H1 (cell line): ENCODE measurements at regions not wholly inside any gene's neighbourhood (a gene's known extent, or its start where the extent isn't known, plus 50 kb on each side); places are given as distances from the start of the nearest gene placed in this dataset.

Experiments used
- CTCF ChIA-PET: fragments of 300-600 bp; sonication (Branson Sonifier 250); formaldehyde crosslinking; loops from one replicate; lab custom pipeline; 2021; ENCODE audit not compliant: partially characterized antibody; lab: Charles Lee
- POLR2A ChIA-PET: fragments of 300-600 bp; sonication (Branson Sonifier 250); formaldehyde crosslinking; loops from one replicate; lab custom pipeline; 2021; ENCODE audit warnings: inconsistent platforms; ENCODE audit not compliant: partially characterized antibody; lab: Charles Lee
- DNase-seq, 2 experiments: peaks; one replicate each; pipeline versions ENCODE4 v3.0.0 to v3.0.0-alpha.2; 2010 to 2022; ENCODE audit warnings: low spot score in 2 of 2, low read depth in 1 of 2, mixed read lengths in 1 of 2
- FAIRE-seq: peaks from 2 replicates; lab custom pipeline; 2011; peaks lifted over from hg19 to GRCh38; lab: Jason Lieb, UNC
- H2AFZ ChIP-seq: 2 replicates; pipeline ENCODE4 v1.8.1; 2012; ENCODE audit warnings: low read length, inconsistent platforms
- H2AK5ac ChIP-seq: 2 replicates; pipeline ENCODE4 v1.6.1; 2013; ENCODE audit warnings: low read depth, low read length
- H2BK120ac ChIP-seq: replicated peaks from 2 replicates; pipeline ENCODE3; 2013; ENCODE audit warnings: low read depth, low read length, inconsistent platforms
- H2BK12ac ChIP-seq: 2 replicates; pipeline ENCODE4 v1.6.1; 2013; ENCODE audit warnings: low read depth, low read length
- H2BK15ac ChIP-seq: 2 replicates; pipeline ENCODE4 v1.6.1; 2013; ENCODE audit warnings: low read length
- H2BK20ac ChIP-seq: 2 replicates; pipeline ENCODE4 v1.6.1; 2013; ENCODE audit warnings: low read length
- H2BK5ac ChIP-seq: 2 replicates; pipeline ENCODE4 v1.6.1; 2013; ENCODE audit warnings: low read depth, low read length
- H3K14ac ChIP-seq: 2 replicates; pipeline ENCODE4 v1.6.1; 2013; ENCODE audit warnings: inconsistent platforms; ENCODE audit not compliant: insufficient read length
- H3K18ac ChIP-seq: 2 replicates; pipeline ENCODE4 v1.6.1; 2013; ENCODE audit warnings: low read length; ENCODE audit errors: extremely low read depth
- H3K23ac ChIP-seq: 2 replicates; pipeline ENCODE4 v1.6.1; 2013; ENCODE audit warnings: inconsistent platforms; ENCODE audit not compliant: insufficient read length
- H3K23me2 ChIP-seq: 2 replicates; pipeline ENCODE4 v1.6.1; 2013; ENCODE audit warnings: low read depth, low read length
- H3K27ac ChIP-seq: 2 replicates; pipeline ENCODE4 v1.6.1; 2011; ENCODE audit warnings: low read depth, low read length, inconsistent platforms
- H3K27me3 ChIP-seq, 4 experiments: replicated peaks in 1 of 4; 1 replicate in 1 of 4; 2 replicates in 3 of 4; pipeline versions ENCODE4 v1.6.1 to v1.8.1; 2011 to 2013; ENCODE audit warnings: low read length in 3 of 4, mild to moderate bottlenecking in 3 of 4, inconsistent platforms in 2 of 4, mixed read lengths in 2 of 4, moderate library complexity in 1 of 4; ENCODE audit not compliant: control insufficient read depth in 3 of 4, insufficient read depth in 3 of 4; ENCODE audit errors: extremely low read depth in 1 of 4
- H3K36me3 ChIP-seq, 4 experiments: 2 replicates each; pipeline versions ENCODE4 v1.6.1 to v1.8.1; 2011 to 2013; ENCODE audit warnings: mild to moderate bottlenecking in 4 of 4, low read length in 3 of 4, moderate library complexity in 2 of 4, control low read depth in 1 of 4, inconsistent platforms in 1 of 4; ENCODE audit not compliant: insufficient read depth in 4 of 4, control insufficient read depth in 2 of 4
- H3K4ac ChIP-seq: replicated peaks from 2 replicates; pipeline ENCODE3; 2013; ENCODE audit warnings: low read length, low read depth, mixed read lengths, inconsistent platforms; ENCODE audit not compliant: insufficient read length
- H3K4me1 ChIP-seq, 4 experiments: replicated peaks in 1 of 4; 1 replicate in 1 of 4; 2 replicates in 3 of 4; pipeline versions ENCODE4 v1.6.1 to v1.8.1; 2011 to 2013; ENCODE audit warnings: low read length in 3 of 4, inconsistent platforms in 2 of 4, mixed read lengths in 1 of 4; ENCODE audit not compliant: insufficient read depth in 4 of 4, control insufficient read depth in 3 of 4
- H3K4me2 ChIP-seq, 2 experiments: 2 replicates each; pipeline versions ENCODE4 v1.6.1 to v1.8.1; 2011 to 2013; ENCODE audit warnings: low read depth in 2 of 2, low read length in 2 of 2, control low read depth in 1 of 2, inconsistent platforms in 1 of 2, mild to moderate bottlenecking in 1 of 2; ENCODE audit not compliant: insufficient read depth in 1 of 2
- H3K4me3 ChIP-seq, 4 experiments: fragments of 200-600, 300-600 bp in 1 of 4; sonication (generic), shearing (Covaris generic), sonication (Bioruptor Twin) in 1 of 4; 2 replicates each; pipeline versions ENCODE4 v1.5.1 to v1.8.1; 2011 to 2016; ENCODE audit warnings: low read length in 4 of 4, low read depth in 3 of 4, control low read depth in 2 of 4, inconsistent platforms in 2 of 4, mild to moderate bottlenecking in 2 of 4, mixed read lengths in 1 of 4, moderate library complexity in 1 of 4; ENCODE audit not compliant: insufficient read depth in 2 of 4; ENCODE audit errors: extremely low read depth in 1 of 4
- H3K56ac ChIP-seq: replicated peaks from 2 replicates; pipeline ENCODE3; 2013; ENCODE audit warnings: low read depth, mild to moderate bottlenecking, mixed read lengths, low read length, inconsistent platforms; ENCODE audit not compliant: insufficient read length
- H3K79me1 ChIP-seq: 2 replicates; pipeline ENCODE4 v1.6.1; 2013; ENCODE audit warnings: low read depth, low read length, control low read depth
- H3K79me2 ChIP-seq, 2 experiments: 2 replicates each; pipeline versions ENCODE4 v1.6.1 to v1.8.1; 2012 to 2013; ENCODE audit warnings: low read length in 2 of 2, mild to moderate bottlenecking in 2 of 2, inconsistent platforms in 1 of 2; ENCODE audit not compliant: insufficient read depth in 2 of 2, control insufficient read depth in 1 of 2
- H3K9ac ChIP-seq, 4 experiments: replicated peaks in 1 of 4; 1 replicate in 1 of 4; 2 replicates in 3 of 4; pipeline versions ENCODE4 v1.6.1 to v1.8.1; 2011 to 2013; ENCODE audit warnings: low read depth in 3 of 4, low read length in 3 of 4, control low read depth in 2 of 4, mild to moderate bottlenecking in 2 of 4, moderate library complexity in 2 of 4, inconsistent platforms in 1 of 4; ENCODE audit errors: extremely low read depth in 1 of 4
- H3K9me3 ChIP-seq, 2 experiments: 2 replicates each; pipeline versions ENCODE4 v1.6.1 to v1.8.1; 2012 to 2013; ENCODE audit warnings: mild to moderate bottlenecking in 2 of 2, moderate library complexity in 2 of 2, control low read depth in 1 of 2, inconsistent platforms in 1 of 2, low read depth in 1 of 2, low read length in 1 of 2, mixed read lengths in 1 of 2; ENCODE audit not compliant: insufficient read depth in 2 of 2
- H4K20me1 ChIP-seq, 2 experiments: replicated peaks in 1 of 2; 2 replicates each; pipeline versions ENCODE3 to v1.8.1; 2011 to 2013; ENCODE audit warnings: inconsistent platforms in 2 of 2, low read length in 2 of 2, mild to moderate bottlenecking in 1 of 2; ENCODE audit not compliant: insufficient read depth in 2 of 2, control insufficient read depth in 1 of 2
- H4K5ac ChIP-seq: 2 replicates; pipeline ENCODE4 v1.6.1; 2013; ENCODE audit warnings: low read length, low read depth, mixed read lengths, inconsistent platforms; ENCODE audit not compliant: insufficient read length
- H4K8ac ChIP-seq: 2 replicates; pipeline ENCODE4 v1.8.0; 2013; ENCODE audit warnings: mild to moderate bottlenecking, moderate library complexity, low read length, inconsistent platforms; ENCODE audit not compliant: insufficient read depth; ENCODE audit errors: extremely low read depth
- H4K91ac ChIP-seq: replicated peaks from 2 replicates; pipeline ENCODE3; 2013; ENCODE audit warnings: low read length, mixed read lengths, inconsistent platforms; ENCODE audit not compliant: insufficient read length
- CTBP2 ChIP-seq: IDR thresholded peaks from 2 replicates; pipeline ENCODE4 v1.7.0; 2011; ENCODE audit warnings: borderline replicate concordance, mild to moderate bottlenecking, moderate library complexity, mixed read lengths, low read length; ENCODE audit not compliant: insufficient read depth, insufficient read length
- SP2 ChIP-seq: IDR thresholded peaks from 2 replicates; pipeline ENCODE4 v1.6.1; 2012; ENCODE audit warnings: mild to moderate bottlenecking, low read length, inconsistent platforms
- TBP ChIP-seq: IDR thresholded peaks from 2 replicates; pipeline ENCODE4 v1.6.1; 2011; ENCODE audit warnings: low read depth, low read length, improper control_type of control experiment
- USF2 ChIP-seq: IDR thresholded peaks from 2 replicates; pipeline ENCODE4 v1.6.1; 2011; ENCODE audit warnings: low read length, improper control_type of control experiment
- YY1 ChIP-seq: IDR thresholded peaks from 2 replicates; pipeline ENCODE4 v1.6.1; 2011; ENCODE audit warnings: low read depth, mild to moderate bottlenecking, low read length
- WGBS, 2 experiments: shearing (Covaris generic) in 1 of 2; methylation state at CpG; one replicate each; pipeline versions ENCODE4 v1.1.6 to v1.1.7; 2013 to 2015; ENCODE audit warnings: low lambda C conversion rate in 2 of 2, mixed read lengths in 2 of 2, inconsistent platforms in 1 of 2, low coverage in 1 of 2, missing lambda C conversion rate in 1 of 2; ENCODE audit not compliant: insufficient replicate concordance in 2 of 2, insufficient coverage in 1 of 2, insufficient read length in 1 of 2; ENCODE audit errors: extremely low coverage in 1 of 2, missing lambda C conversion rate in 1 of 2; 5-methylcytosine and 5-hydroxymethylcytosine counted together

DNA sequence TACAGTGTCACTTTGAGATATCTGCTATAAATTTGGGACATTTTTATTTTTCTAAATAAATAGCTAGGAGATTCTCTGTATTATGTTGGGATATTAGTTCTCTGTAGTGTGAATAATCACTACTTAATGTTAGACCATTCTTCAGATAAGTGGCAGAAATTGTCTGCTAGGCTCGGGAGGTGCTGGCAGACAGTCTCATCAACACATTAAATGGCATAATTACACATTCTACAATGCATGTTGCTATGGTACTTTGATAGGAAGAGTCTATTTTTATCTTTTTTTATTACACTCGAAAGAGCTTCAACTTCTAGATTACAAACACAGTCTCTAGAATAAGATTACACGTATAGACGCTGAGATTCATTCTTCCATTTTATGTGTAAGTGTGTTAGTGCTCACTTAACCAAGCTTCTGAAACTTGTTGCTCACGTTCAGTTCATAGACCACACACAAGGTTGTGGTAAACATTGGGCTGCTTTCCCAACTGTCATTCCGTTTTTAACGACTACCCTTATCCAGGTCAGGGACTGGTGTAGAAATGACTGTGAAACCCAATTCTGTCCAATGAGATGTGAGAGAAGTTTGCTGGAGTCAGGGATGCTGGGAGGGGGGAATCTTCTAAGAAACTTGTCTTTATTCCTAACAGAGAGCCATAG lies 78.6 kb downstream of the TPBG start:
- Histone ChIP-seq H3K4me3 (no peak overlapping the region), H3K23me2 (no peaks in the 10 kb centered on the region), H4K5ac (no peak overlapping the region), H2BK120ac (no peak overlapping the region), H3K4me2 (no peak overlapping the region), H2BK20ac (no peak overlapping the region), H3K27ac (no peak overlapping the region), H4K20me1 (no peaks in the 10 kb centered on the region), H3K14ac (no peak overlapping the region), H2BK15ac (no peak overlapping the region), H3K9me3 (no peaks in the 10 kb centered on the region), H3K79me1 (no peaks in the 10 kb centered on the region), H2AFZ (no peak overlapping the region), H3K27me3 (no peaks in the 10 kb centered on the region), H3K56ac (no peak overlapping the region), H2AK5ac (no peak overlapping the region), H3K4me1 (no peaks in the 10 kb centered on the region), H3K18ac (no peak overlapping the region), H4K91ac (no peak overlapping the region), H3K4ac (no peak overlapping the region), H3K23ac (no peak overlapping the region), H4K8ac (no peak overlapping the region), H2BK5ac (no peak overlapping the region), H3K79me2 (no peaks in the 10 kb centered on the region), H3K9ac (no peak overlapping the region), H2BK12ac (no peak overlapping the region), H3K36me3 (no peaks in the 10 kb centered on the region)
- 94% methylated on average over 7 of the region's 7 CpGs; no CpG with 5 or more reads in 1 of the 2 experiments for WGBS, 2 experiments
- ChIA-PET CTCF (interaction anchor here (0.6 kb wide), 1 partner anchor 72 kb away, joined by 4 read pairs; no protein-coding TSS in a partner anchor), POLR2A (interaction anchor here (0.6 kb wide), 1 partner anchor 54 kb away, joined by 3 read pairs; no protein-coding TSS in a partner anchor)
- no peak for TF ChIP-seq TBP
- no peak for TF ChIP-seq CTBP2
- no peak for TF ChIP-seq USF2
- no peak for TF ChIP-seq YY1
- no peak for TF ChIP-seq SP2
- DNase-seq (no peak), FAIRE-seq (no peak)
